H1 (cell line): ENCODE measurements at regions not wholly inside any gene's neighbourhood (a gene's known extent, or its start where the extent isn't known, plus 50 kb on each side); places are given as distances from the start of the nearest gene placed in this dataset.
A peak's percentile ranks its signal among the peaks of the same experiment; 100 is the strongest.

Source experiments
- CTCF ChIA-PET: fragments of 300-600 bp; sonication (Branson Sonifier 250); formaldehyde crosslinking; loops from one replicate; lab custom pipeline; 2021; ENCODE audit not compliant: partially characterized antibody; lab: Charles Lee
- POLR2A ChIA-PET: fragments of 300-600 bp; sonication (Branson Sonifier 250); formaldehyde crosslinking; loops from one replicate; lab custom pipeline; 2021; ENCODE audit warnings: inconsistent platforms; ENCODE audit not compliant: partially characterized antibody; lab: Charles Lee
- DNase-seq, 2 experiments: peaks; one replicate each; pipeline versions ENCODE4 v3.0.0 to v3.0.0-alpha.2; 2010 to 2022; ENCODE audit warnings: low spot score in 2 of 2, low read depth in 1 of 2, mixed read lengths in 1 of 2
- FAIRE-seq: peaks from 2 replicates; lab custom pipeline; 2011; peaks lifted over from hg19 to GRCh38; lab: Jason Lieb, UNC
- H2AFZ ChIP-seq: 2 replicates; pipeline ENCODE4 v1.8.1; 2012; ENCODE audit warnings: low read length, inconsistent platforms
- H2AK5ac ChIP-seq: 2 replicates; pipeline ENCODE4 v1.6.1; 2013; ENCODE audit warnings: low read depth, low read length
- H2BK120ac ChIP-seq: replicated peaks from 2 replicates; pipeline ENCODE3; 2013; ENCODE audit warnings: low read depth, low read length, inconsistent platforms
- H2BK12ac ChIP-seq: 2 replicates; pipeline ENCODE4 v1.6.1; 2013; ENCODE audit warnings: low read depth, low read length
- H2BK15ac ChIP-seq: 2 replicates; pipeline ENCODE4 v1.6.1; 2013; ENCODE audit warnings: low read length
- H2BK20ac ChIP-seq: 2 replicates; pipeline ENCODE4 v1.6.1; 2013; ENCODE audit warnings: low read length
- H2BK5ac ChIP-seq: 2 replicates; pipeline ENCODE4 v1.6.1; 2013; ENCODE audit warnings: low read depth, low read length
- H3K14ac ChIP-seq: 2 replicates; pipeline ENCODE4 v1.6.1; 2013; ENCODE audit warnings: inconsistent platforms; ENCODE audit not compliant: insufficient read length
- H3K18ac ChIP-seq: 2 replicates; pipeline ENCODE4 v1.6.1; 2013; ENCODE audit warnings: low read length; ENCODE audit errors: extremely low read depth
- H3K23ac ChIP-seq: 2 replicates; pipeline ENCODE4 v1.6.1; 2013; ENCODE audit warnings: inconsistent platforms; ENCODE audit not compliant: insufficient read length
- H3K23me2 ChIP-seq: 2 replicates; pipeline ENCODE4 v1.6.1; 2013; ENCODE audit warnings: low read depth, low read length
- H3K27ac ChIP-seq: 2 replicates; pipeline ENCODE4 v1.6.1; 2011; ENCODE audit warnings: low read depth, low read length, inconsistent platforms
- H3K27me3 ChIP-seq, 4 experiments: replicated peaks in 1 of 4; 1 replicate in 1 of 4; 2 replicates in 3 of 4; pipeline versions ENCODE4 v1.6.1 to v1.8.1; 2011 to 2013; ENCODE audit warnings: low read length in 3 of 4, mild to moderate bottlenecking in 3 of 4, inconsistent platforms in 2 of 4, mixed read lengths in 2 of 4, moderate library complexity in 1 of 4; ENCODE audit not compliant: control insufficient read depth in 3 of 4, insufficient read depth in 3 of 4; ENCODE audit errors: extremely low read depth in 1 of 4
- H3K36me3 ChIP-seq, 4 experiments: 2 replicates each; pipeline versions ENCODE4 v1.6.1 to v1.8.1; 2011 to 2013; ENCODE audit warnings: mild to moderate bottlenecking in 4 of 4, low read length in 3 of 4, moderate library complexity in 2 of 4, control low read depth in 1 of 4, inconsistent platforms in 1 of 4; ENCODE audit not compliant: insufficient read depth in 4 of 4, control insufficient read depth in 2 of 4
- H3K4ac ChIP-seq: replicated peaks from 2 replicates; pipeline ENCODE3; 2013; ENCODE audit warnings: low read length, low read depth, mixed read lengths, inconsistent platforms; ENCODE audit not compliant: insufficient read length
- H3K4me1 ChIP-seq, 4 experiments: replicated peaks in 1 of 4; 1 replicate in 1 of 4; 2 replicates in 3 of 4; pipeline versions ENCODE4 v1.6.1 to v1.8.1; 2011 to 2013; ENCODE audit warnings: low read length in 3 of 4, inconsistent platforms in 2 of 4, mixed read lengths in 1 of 4; ENCODE audit not compliant: insufficient read depth in 4 of 4, control insufficient read depth in 3 of 4
- H3K4me2 ChIP-seq, 2 experiments: 2 replicates each; pipeline versions ENCODE4 v1.6.1 to v1.8.1; 2011 to 2013; ENCODE audit warnings: low read depth in 2 of 2, low read length in 2 of 2, control low read depth in 1 of 2, inconsistent platforms in 1 of 2, mild to moderate bottlenecking in 1 of 2; ENCODE audit not compliant: insufficient read depth in 1 of 2
- H3K4me3 ChIP-seq, 4 experiments: fragments of 200-600, 300-600 bp in 1 of 4; sonication (generic), shearing (Covaris generic), sonication (Bioruptor Twin) in 1 of 4; 2 replicates each; pipeline versions ENCODE4 v1.5.1 to v1.8.1; 2011 to 2016; ENCODE audit warnings: low read length in 4 of 4, low read depth in 3 of 4, control low read depth in 2 of 4, inconsistent platforms in 2 of 4, mild to moderate bottlenecking in 2 of 4, mixed read lengths in 1 of 4, moderate library complexity in 1 of 4; ENCODE audit not compliant: insufficient read depth in 2 of 4; ENCODE audit errors: extremely low read depth in 1 of 4
- H3K56ac ChIP-seq: replicated peaks from 2 replicates; pipeline ENCODE3; 2013; ENCODE audit warnings: low read depth, mild to moderate bottlenecking, mixed read lengths, low read length, inconsistent platforms; ENCODE audit not compliant: insufficient read length
- H3K79me1 ChIP-seq: 2 replicates; pipeline ENCODE4 v1.6.1; 2013; ENCODE audit warnings: low read depth, low read length, control low read depth
- H3K79me2 ChIP-seq, 2 experiments: 2 replicates each; pipeline versions ENCODE4 v1.6.1 to v1.8.1; 2012 to 2013; ENCODE audit warnings: low read length in 2 of 2, mild to moderate bottlenecking in 2 of 2, inconsistent platforms in 1 of 2; ENCODE audit not compliant: insufficient read depth in 2 of 2, control insufficient read depth in 1 of 2
- H3K9ac ChIP-seq, 4 experiments: replicated peaks in 1 of 4; 1 replicate in 1 of 4; 2 replicates in 3 of 4; pipeline versions ENCODE4 v1.6.1 to v1.8.1; 2011 to 2013; ENCODE audit warnings: low read depth in 3 of 4, low read length in 3 of 4, control low read depth in 2 of 4, mild to moderate bottlenecking in 2 of 4, moderate library complexity in 2 of 4, inconsistent platforms in 1 of 4; ENCODE audit errors: extremely low read depth in 1 of 4
- H3K9me3 ChIP-seq, 2 experiments: 2 replicates each; pipeline versions ENCODE4 v1.6.1 to v1.8.1; 2012 to 2013; ENCODE audit warnings: mild to moderate bottlenecking in 2 of 2, moderate library complexity in 2 of 2, control low read depth in 1 of 2, inconsistent platforms in 1 of 2, low read depth in 1 of 2, low read length in 1 of 2, mixed read lengths in 1 of 2; ENCODE audit not compliant: insufficient read depth in 2 of 2
- H4K20me1 ChIP-seq, 2 experiments: replicated peaks in 1 of 2; 2 replicates each; pipeline versions ENCODE3 to v1.8.1; 2011 to 2013; ENCODE audit warnings: inconsistent platforms in 2 of 2, low read length in 2 of 2, mild to moderate bottlenecking in 1 of 2; ENCODE audit not compliant: insufficient read depth in 2 of 2, control insufficient read depth in 1 of 2
- H4K5ac ChIP-seq: 2 replicates; pipeline ENCODE4 v1.6.1; 2013; ENCODE audit warnings: low read length, low read depth, mixed read lengths, inconsistent platforms; ENCODE audit not compliant: insufficient read length
- H4K8ac ChIP-seq: 2 replicates; pipeline ENCODE4 v1.8.0; 2013; ENCODE audit warnings: mild to moderate bottlenecking, moderate library complexity, low read length, inconsistent platforms; ENCODE audit not compliant: insufficient read depth; ENCODE audit errors: extremely low read depth
- H4K91ac ChIP-seq: replicated peaks from 2 replicates; pipeline ENCODE3; 2013; ENCODE audit warnings: low read length, mixed read lengths, inconsistent platforms; ENCODE audit not compliant: insufficient read length
- CHD1 ChIP-seq: IDR thresholded peaks from 2 replicates; pipeline ENCODE4 v1.6.1; 2012; ENCODE audit warnings: low read depth, low read length, improper control_type of control experiment
- E2F6 ChIP-seq: IDR thresholded peaks from 2 replicates; pipeline ENCODE4 v1.6.1; 2012; ENCODE audit warnings: inconsistent platforms
- EP300 ChIP-seq, 2 experiments: IDR thresholded peaks; 1 replicate in 1 of 2; 2 replicates in 1 of 2; pipeline ENCODE4 v1.6.1; 2011 to 2012; ENCODE audit warnings: low read depth in 2 of 2, low read length in 2 of 2, mild to moderate bottlenecking in 2 of 2, borderline replicate concordance in 1 of 2, inconsistent platforms in 1 of 2, moderate library complexity in 1 of 2
- EZH2 ChIP-seq: fragments of 200-600 bp; sonication (generic); IDR thresholded peaks from 2 replicates; pipeline ENCODE4 v1.7.1; 2012; ENCODE audit warnings: low read depth, mild to moderate bottlenecking, moderate library complexity, low read length, inconsistent platforms; ENCODE audit not compliant: severe bottlenecking
- GTF2F1 ChIP-seq: IDR thresholded peaks from 2 replicates; pipeline ENCODE4 v1.6.1; 2012; ENCODE audit warnings: low read depth, low read length, improper control_type of control experiment, borderline replicate concordance
- JUN ChIP-seq: IDR thresholded peaks from 2 replicates; pipeline ENCODE4 v1.6.1; 2011; ENCODE audit warnings: low read depth, mild to moderate bottlenecking, improper control_type of control experiment, low read length
- JUND ChIP-seq: IDR thresholded peaks from 2 replicates; pipeline ENCODE4 v1.6.1; 2011; ENCODE audit warnings: mild to moderate bottlenecking, improper control_type of control experiment, low read length
- KDM1A ChIP-seq: fragments of 200-600, 300-600 bp; sonication (generic); IDR thresholded peaks from 2 replicates; pipeline ENCODE4 v1.7.1; 2016; ENCODE audit warnings: mild to moderate bottlenecking, low read length, borderline replicate concordance
- NANOG ChIP-seq: IDR thresholded peaks from 2 replicates; pipeline ENCODE4 v1.6.1; 2011; ENCODE audit warnings: low read length, low read depth, mild to moderate bottlenecking, inconsistent platforms; ENCODE audit not compliant: insufficient read depth, poor library complexity, severe bottlenecking
- SIX5 ChIP-seq: IDR thresholded peaks from 2 replicates; pipeline ENCODE4 v1.6.1; 2011; ENCODE audit warnings: mild to moderate bottlenecking, low read depth, low read length
- SP1 ChIP-seq: IDR thresholded peaks from 2 replicates; pipeline ENCODE4 v1.6.1; 2011; ENCODE audit warnings: low read depth, low read length
- SUZ12 ChIP-seq: fragments of 200-600 bp; sonication (generic); IDR thresholded peaks from 2 replicates; pipeline ENCODE4 v1.6.1; 2012; ENCODE audit warnings: mild to moderate bottlenecking, inconsistent platforms, low read length, moderate library complexity, mixed read lengths
- ZNF274 ChIP-seq: IDR thresholded peaks from 2 replicates; pipeline ENCODE4 v1.7.0; 2012; ENCODE audit warnings: low read length, borderline replicate concordance; ENCODE audit errors: extremely low read depth
- WGBS, 2 experiments: shearing (Covaris generic) in 1 of 2; methylation state at CpG; one replicate each; pipeline versions ENCODE4 v1.1.6 to v1.1.7; 2013 to 2015; ENCODE audit warnings: low lambda C conversion rate in 2 of 2, mixed read lengths in 2 of 2, inconsistent platforms in 1 of 2, low coverage in 1 of 2, missing lambda C conversion rate in 1 of 2; ENCODE audit not compliant: insufficient replicate concordance in 2 of 2, insufficient coverage in 1 of 2, insufficient read length in 1 of 2; ENCODE audit errors: extremely low coverage in 1 of 2, missing lambda C conversion rate in 1 of 2; 5-methylcytosine and 5-hydroxymethylcytosine counted together

GRCh38 chr1:29985606-29985945, 737.8 kb downstream of the MATN1 start:
- POLR2A ChIA-PET, result no interaction called here
- Histone ChIP-seq H3K36me3 (no peaks in the 10 kb centered on the region), H3K9ac (no peak overlapping the region), H3K27me3 (no peaks in the 10 kb centered on the region)
- no peak for TF ChIP-seq JUN
- TF ChIP-seq E2F6, result no peak
- no peak for TF ChIP-seq ZNF274
- no peak for TF ChIP-seq CHD1
- no peak for TF ChIP-seq JUND
- TF ChIP-seq KDM1A, result no peak
- no peak for TF ChIP-seq EZH2
- no peak for TF ChIP-seq NANOG
- TF ChIP-seq EP300 (IDR thresholded peaks at IDR 0.05; ENCODE audit: borderline replicate concordance in 1 of 2, low read depth in 2 of 2, low read length in 2 of 2), result no peak
- no peak for TF ChIP-seq SIX5
- TF ChIP-seq GTF2F1, result no peak
- TF ChIP-seq SP1, result no peak
- no peak for TF ChIP-seq SUZ12
- TF ChIP-seq, all 59 proteins: peak for 0
- H3K23me2 ChIP-seq, result no peaks in the 10 kb centered on the region
- no peak overlapping the region for H3K23ac ChIP-seq
- no peak overlapping the region for H3K4me2 ChIP-seq
- H3K18ac ChIP-seq, result peak overlapping the region; percentile 71; the same call in 1 of the 2 replicates
- peak overlapping the region; percentile 85; the same call in 1 of the 2 replicates for H2BK12ac ChIP-seq
- H3K56ac ChIP-seq, result no peak overlapping the region
- no peak overlapping the region for H4K8ac ChIP-seq
- CTCF ChIA-PET, result interaction anchor here (1.4 kb wide), 1 partner anchor 100 kb away, joined by 3 read pairs; no protein-coding TSS in a partner anchor
- no peak overlapping the region for H2BK5ac ChIP-seq
- no peak for FAIRE-seq
- no peaks in the 10 kb centered on the region for H3K79me1 ChIP-seq
- no peak overlapping the region for H2BK20ac ChIP-seq
- no peak overlapping the region for H2BK15ac ChIP-seq
- DNase-seq, result peak in 1 of 2 experiments; percentile 16
- no peaks in the 10 kb centered on the region for H3K79me2 ChIP-seq
- H3K14ac ChIP-seq, result no peak overlapping the region
- no peak overlapping the region for H4K5ac ChIP-seq
- H3K9me3 ChIP-seq, result no peaks in the 10 kb centered on the region
- no peak overlapping the region for H4K91ac ChIP-seq
- H3K4me3 ChIP-seq, result no peak overlapping the region
- no peak overlapping the region for H2AK5ac ChIP-seq
- WGBS, 2 experiments, result 88% methylated on average over 5 of the region's 5 CpGs; no CpG with 5 or more reads in 1 of the 2 experiments
- no peaks in the 10 kb centered on the region for H4K20me1 ChIP-seq
- H3K4ac ChIP-seq, result no peak overlapping the region
- no peak overlapping the region for H2AFZ ChIP-seq
- H3K4me1 ChIP-seq, result peaks cover 3 to 13% (median 8%) of the 10 kb centered on the region in 4 experiments
- H3K27ac ChIP-seq, result no peak overlapping the region
- H2BK120ac ChIP-seq, result no peak overlapping the region
